T-helper 1 cell (primary cell): ENCODE measurements at regions not wholly inside any gene's neighbourhood (a gene's known extent, or its start where the extent isn't known, plus 50 kb on each side); places are given as distances from the start of the nearest gene placed in this dataset.
A peak's percentile ranks its signal among the peaks of the same experiment; 100 is the strongest.
"Not testable (repeated sequence)": the region's sequence is repeated elsewhere in the genome, so short reads cannot be mapped to it uniquely, and the experiment has no call there.

Source experiments
- DNase-seq, 5 donors: peaks; one replicate each; pipeline ENCODE4 v3.0.0-alpha.2; 2012 to 2020

DNA sequence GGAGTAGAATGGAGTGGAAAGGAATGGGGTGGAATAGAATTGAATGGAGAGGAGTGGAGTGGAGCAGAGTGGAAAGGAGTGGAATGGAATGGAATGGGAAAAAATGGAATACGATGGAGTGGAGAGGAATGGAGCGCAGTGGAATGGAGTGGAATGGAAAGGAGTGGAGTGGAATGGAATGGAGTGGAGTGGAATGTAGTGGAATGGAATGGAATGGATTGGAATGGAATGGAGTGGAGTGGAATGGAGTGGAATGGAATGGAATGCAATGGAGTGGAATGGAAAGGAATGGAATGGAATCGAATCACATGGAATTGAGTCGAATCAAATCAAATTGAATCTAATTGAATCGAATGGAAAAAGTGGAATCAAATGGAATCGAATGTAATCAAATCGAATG is 1016.1 kb downstream of the CDY1 start:
- no peak for DNase-seq

DNA sequence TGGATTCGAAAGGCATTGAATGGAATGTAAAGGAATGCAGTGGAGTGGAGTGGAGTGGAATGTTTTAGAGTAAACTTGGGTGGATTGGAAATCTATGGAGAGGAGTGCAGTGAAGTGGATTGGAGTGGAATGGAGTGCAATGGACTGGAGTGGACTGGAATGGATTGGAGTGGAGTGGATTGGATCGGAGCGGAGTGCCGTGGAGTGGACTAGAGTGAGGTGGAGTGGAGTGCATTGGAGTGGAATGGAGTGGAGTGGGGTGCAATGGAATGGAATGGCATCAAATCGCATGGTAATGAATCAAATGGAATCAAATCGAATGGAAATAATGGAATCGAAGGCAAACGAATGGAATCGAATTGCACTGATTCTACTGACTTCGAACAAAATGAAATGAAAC is 1023.9 kb downstream of the CDY1 start:
- not testable (repeated sequence) for DNase-seq

GRCh38 chrY:26648240-26648639 is 1026.3 kb downstream of the CDY1 start:
- DNase-seq: not testable (repeated sequence)

GRCh38 chrY:26664245-26664644 is 1042.3 kb downstream of the CDY1 start:
- not testable (repeated sequence) for DNase-seq

GRCh38 chrY:26666691-26667090 is 1044.8 kb downstream of the CDY1 start:
- DNase-seq: peak in 1 of 5 donors; percentile 14

GRCh38 chrY:26669243-26669642 is 1047.3 kb downstream of the CDY1 start:
- DNase-seq: not testable (repeated sequence)

- peak in 3 of 5 donors; percentile 6 to 34 (median 13) for DNase-seq
Observed at GRCh38 chrY:26670360-26670871, 1048.5 kb downstream of the CDY1 start.

GRCh38 chrY:26670881-26671879 is 1049.3 kb downstream of the CDY1 start:
- DNase-seq: peak in 2 of 5 donors; percentile 29 to 48
